GM23338 (cell line): ENCODE measurements at regions not wholly inside any gene's neighbourhood (a gene's known extent, or its start where the extent isn't known, plus 50 kb on each side); places are given as distances from the start of the nearest gene placed in this dataset.

Experiments used
- CTCF ChIP-seq, 2 experiments: fragments of 200-600 bp in 1 of 2; sonication (generic) in 1 of 2; conservative IDR thresholded peaks; 2 replicates each; pipeline versions ENCODE4 v1.5.1 to v1.6.1; 2016 to 2017; ENCODE audit warnings: antibody characterized with exemption in 2 of 2, low read depth in 2 of 2, mild to moderate bottlenecking in 2 of 2, moderate library complexity in 1 of 2
- EZH2 ChIP-seq: fragments of 200-600 bp; sonication (generic); IDR thresholded peaks from one replicate; pipeline ENCODE4 v1.8.0; 2017; ENCODE audit warnings: antibody characterized with exemption, mild to moderate bottlenecking, low read depth; ENCODE audit not compliant: unreplicated experiment
- EZH2phosphoT487 ChIP-seq: fragments of 200-600 bp; sonication (generic); IDR thresholded peaks from one replicate; pipeline ENCODE4 v1.8.1; 2018; ENCODE audit warnings: antibody characterized with exemption; ENCODE audit not compliant: unreplicated experiment
- POLR2AphosphoS5 ChIP-seq: IDR thresholded peaks from 2 replicates; pipeline ENCODE4 v1.6.1; 2016; ENCODE audit warnings: antibody characterized with exemption, low read depth
- REST ChIP-seq: IDR thresholded peaks from one replicate; pipeline ENCODE4 v1.6.1; 2018; ENCODE audit warnings: antibody characterized with exemption; ENCODE audit not compliant: unreplicated experiment

- TF ChIP-seq CTCF (conservative IDR thresholded peaks at IDR 0.05; ENCODE audit: low read depth in 2 of 2) (no peak), EZH2 (no peak), REST (no peak), EZH2phosphoT487 (no peak), POLR2AphosphoS5 (no peak)
Observed at GRCh38 chr11:129734654-129735053, 81.0 kb upstream of the TMEM45B start.
